ENCODE measurements at regions not wholly inside any gene's neighbourhood (a gene's known extent, or its start where the extent isn't known, plus 50 kb on each side); places are given as distances from the start of the nearest gene placed in this dataset.

DNA sequence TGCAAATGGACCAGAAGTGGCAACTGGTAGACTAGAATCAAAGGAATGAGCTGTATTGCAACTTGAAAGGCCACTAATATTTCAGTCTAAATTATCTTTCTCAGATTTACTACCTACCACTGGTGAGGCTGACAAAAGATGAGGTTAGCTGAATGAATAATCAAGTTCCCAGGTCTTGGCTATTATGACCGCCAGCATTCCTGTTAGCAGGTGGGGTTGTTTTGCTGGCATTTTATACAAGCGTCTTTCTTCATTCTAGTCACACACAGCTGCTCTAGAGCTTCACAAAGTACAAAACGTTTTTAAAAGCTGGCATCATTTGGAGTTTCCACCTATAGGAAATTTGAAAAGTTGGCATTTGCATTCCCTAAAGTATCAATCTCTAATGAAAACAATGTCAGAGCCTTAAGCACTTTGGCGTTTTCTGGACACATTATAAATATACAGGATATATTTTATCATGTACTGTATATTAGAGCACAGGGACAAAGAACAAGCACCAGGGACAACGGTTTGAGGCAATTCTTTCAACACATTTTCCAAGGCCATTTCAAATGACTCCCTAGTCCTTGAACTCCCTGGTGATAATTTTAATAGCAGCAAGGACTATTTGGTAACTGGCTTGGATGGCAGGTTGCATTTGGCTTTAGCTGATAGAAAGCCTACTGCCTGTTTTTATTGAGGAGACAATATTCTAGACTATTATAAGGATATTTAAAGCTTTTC is 410.2 kb upstream of the CHST9 start:
- CTCF ChIA-PET = interaction anchor here (1.0 to 9.1 kb wide), 4 partner anchors 11 to 577 kb away, joined by 3 to 76 read pairs (median 9); no protein-coding TSS in a partner anchor
- POLR2A ChIA-PET = no interaction called here
- TF ChIP-seq, protein P1, sequence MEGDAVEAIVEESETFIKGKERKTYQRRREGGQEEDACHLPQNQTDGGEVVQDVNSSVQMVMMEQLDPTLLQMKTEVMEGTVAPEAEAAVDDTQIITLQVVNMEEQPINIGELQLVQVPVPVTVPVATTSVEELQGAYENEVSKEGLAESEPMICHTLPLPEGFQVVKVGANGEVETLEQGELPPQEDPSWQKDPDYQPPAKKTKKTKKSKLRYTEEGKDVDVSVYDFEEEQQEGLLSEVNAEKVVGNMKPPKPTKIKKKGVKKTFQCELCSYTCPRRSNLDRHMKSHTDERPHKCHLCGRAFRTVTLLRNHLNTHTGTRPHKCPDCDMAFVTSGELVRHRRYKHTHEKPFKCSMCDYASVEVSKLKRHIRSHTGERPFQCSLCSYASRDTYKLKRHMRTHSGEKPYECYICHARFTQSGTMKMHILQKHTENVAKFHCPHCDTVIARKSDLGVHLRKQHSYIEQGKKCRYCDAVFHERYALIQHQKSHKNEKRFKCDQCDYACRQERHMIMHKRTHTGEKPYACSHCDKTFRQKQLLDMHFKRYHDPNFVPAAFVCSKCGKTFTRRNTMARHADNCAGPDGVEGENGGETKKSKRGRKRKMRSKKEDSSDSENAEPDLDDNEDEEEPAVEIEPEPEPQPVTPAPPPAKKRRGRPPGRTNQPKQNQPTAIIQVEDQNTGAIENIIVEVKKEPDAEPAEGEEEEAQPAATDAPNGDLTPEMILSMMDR (IDR thresholded peaks at IDR 0.05; ENCODE audit: insufficient read depth, low read length, missing control alignments) = no peak
- no peak for DNase-seq (ENCODE audit: low read depth, low spot score)
- H3K4me3 ChIP-seq (ENCODE audit: low read depth, low read length) = no peak overlapping the region

- POLR2A ChIA-PET = no interaction called here
- CTCF ChIA-PET = interaction anchor here (1.6 to 2.1 kb wide), 2 partner anchors 14 to 164 kb away, joined by 5 to 9 read pairs; no protein-coding TSS in a partner anchor
- no peak for DNase-seq (ENCODE audit: low read depth, low spot score)
These were observed 400.6 kb upstream of the CHST9 start for GRCh38 chr18:27585602-27586173.

DNA sequence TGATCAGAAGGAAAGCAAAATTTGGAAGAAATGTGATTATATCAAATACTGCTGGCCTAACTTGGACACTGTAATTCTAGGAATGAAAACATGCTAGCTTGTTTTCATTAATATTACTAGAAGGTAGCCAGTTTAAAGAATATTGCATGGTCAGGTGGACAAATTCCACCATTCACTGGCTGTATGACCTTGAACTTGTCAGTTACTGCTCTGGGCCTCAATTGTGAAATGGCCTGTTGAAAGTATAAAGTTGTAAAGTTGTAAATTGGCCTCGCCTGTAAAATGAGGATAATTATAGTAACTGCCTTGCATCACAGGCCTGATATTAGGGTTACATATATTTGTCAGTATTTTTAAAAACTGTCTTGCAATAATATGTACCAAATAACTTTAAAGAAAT is 398.4 kb upstream of the CHST9 start:
- DNase-seq (ENCODE audit: low read depth, low spot score) = no peak
- ChIA-PET CTCF (no interaction called here), POLR2A (no interaction called here)
- TF ChIP-seq, protein P1 (IDR thresholded peaks at IDR 0.05; ENCODE audit: insufficient read depth, low read length, missing control alignments) = no peak
- no peak overlapping the region for H3K4me3 ChIP-seq (ENCODE audit: low read depth, low read length)

More at GRCh38 chr18:27585602-27586173, 400.6 kb upstream of the CHST9 start:
- no peak overlapping the region for H3K4me3 ChIP-seq (ENCODE audit: low read depth, low read length)
- TF ChIP-seq, protein P1 (IDR thresholded peaks at IDR 0.05; ENCODE audit: insufficient read depth, low read length, missing control alignments) = no peak

GRCh38 chr18:27582760-27583412 is 397.8 kb upstream of the CHST9 start:
- POLR2A ChIA-PET = no interaction called here
- TF ChIP-seq, protein P1 (IDR thresholded peaks at IDR 0.05; ENCODE audit: insufficient read depth, low read length, missing control alignments) = no peak
- no peak for DNase-seq (ENCODE audit: low read depth, low spot score)
- CTCF ChIA-PET = no interaction called here
- no peak overlapping the region for H3K4me3 ChIP-seq (ENCODE audit: low read depth, low read length)

DNA sequence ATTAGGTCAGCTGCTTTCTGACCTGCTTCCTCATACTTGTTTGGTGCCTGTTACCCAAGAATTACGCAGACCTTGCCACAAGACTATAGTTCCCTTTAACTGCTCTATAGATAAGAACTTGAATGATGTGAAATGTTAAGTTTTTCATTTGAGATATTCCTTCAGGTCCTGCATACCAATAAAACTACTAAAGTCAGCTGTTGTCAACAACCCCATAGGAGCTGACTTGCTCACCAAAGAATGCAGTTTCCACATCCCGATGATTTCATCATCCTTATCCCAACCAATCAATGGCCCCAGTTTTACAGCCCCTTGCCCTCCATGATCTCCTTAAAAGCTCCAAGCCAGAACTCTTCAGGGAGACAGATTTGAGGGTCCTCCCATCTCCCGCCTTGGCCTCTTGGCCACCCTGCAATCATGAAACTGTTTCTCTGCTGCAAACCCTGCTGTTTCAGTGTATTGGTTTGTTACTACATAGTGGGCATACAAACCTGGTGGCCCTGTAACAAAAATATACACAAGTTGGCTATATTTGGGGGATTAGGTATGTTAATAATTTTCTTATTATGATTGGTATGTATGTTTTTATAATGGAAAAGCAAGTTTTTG is 396.3 kb upstream of the CHST9 start:
- ChIA-PET CTCF (no interaction called here), POLR2A (no interaction called here)

More for the DNA sequence above, 396.3 kb upstream of the CHST9 start:
- H3K4me3 ChIP-seq (ENCODE audit: low read depth, low read length) = no peak overlapping the region
- DNase-seq (ENCODE audit: low read depth, low spot score) = no peak
- TF ChIP-seq, protein P1 (IDR thresholded peaks at IDR 0.05; ENCODE audit: insufficient read depth, low read length, missing control alignments) = no peak

Measured in AG04449 (cell line).